T-helper 2 cell treated with Interferon-gamma antibody and Interleukin-4, amounts not matched to agents 5 μg/mL and 100 μg/mL, for 36 hours (primary cell): ENCODE measurements at regions not wholly inside any gene's neighbourhood (a gene's known extent, or its start where the extent isn't known, plus 50 kb on each side); places are given as distances from the start of the nearest gene placed in this dataset.

Source experiments
- DNase-seq: peaks from one replicate; pipeline ENCODE4 v3.0.0; 2021; ENCODE audit warnings: low spot score
- H3K27ac Mint-ChIP-seq: one replicate; pipeline ENCODE4 v1.8.0; 2021; ENCODE audit warnings: mild to moderate bottlenecking, mixed read lengths
- H3K27me3 Mint-ChIP-seq: one replicate; pipeline ENCODE4 v1.8.0; 2021; ENCODE audit warnings: low read depth, mixed read lengths
- H3K36me3 Mint-ChIP-seq: one replicate; pipeline ENCODE4 v1.8.0; 2021; ENCODE audit warnings: low read depth, mixed read lengths
- H3K4me1 Mint-ChIP-seq: one replicate; pipeline ENCODE4 v1.8.0; 2021; ENCODE audit warnings: low read depth, mixed read lengths
- H3K4me3 Mint-ChIP-seq: one replicate; pipeline ENCODE4 v1.8.0; 2022; ENCODE audit warnings: mild to moderate bottlenecking, moderate library complexity, mixed read lengths
- H3K9me3 Mint-ChIP-seq: one replicate; pipeline ENCODE4 v1.8.0; 2021; ENCODE audit warnings: mixed read lengths

DNA sequence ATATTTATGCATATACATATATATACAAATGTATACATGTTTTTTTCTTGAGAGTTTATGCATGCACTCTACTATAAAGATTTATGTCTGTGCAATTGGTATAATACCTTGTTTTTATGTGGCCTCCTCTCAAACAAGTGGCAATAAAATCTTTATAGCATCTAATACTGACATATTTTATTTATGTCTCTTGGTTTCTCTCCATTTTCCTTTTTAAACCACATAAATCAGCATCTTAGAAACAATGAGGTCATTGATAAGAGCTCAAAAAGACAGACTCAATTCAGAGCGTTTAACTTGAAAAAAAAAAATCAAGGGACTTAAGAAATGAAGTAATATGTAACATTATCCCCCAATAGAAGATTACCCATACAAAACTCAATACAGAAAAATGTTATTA lies 1442.2 kb upstream of the ALCAM start:
- Mint-ChIP-seq H3K4me3 (no peak overlapping the region), H3K27me3 (no peaks in the 10 kb centered on the region), H3K9me3 (peaks cover 10% of the 10 kb centered on the region), H3K4me1 (no peaks in the 10 kb centered on the region), H3K27ac (no peak overlapping the region), H3K36me3 (no peaks in the 10 kb centered on the region)
- no peak for DNase-seq

DNA sequence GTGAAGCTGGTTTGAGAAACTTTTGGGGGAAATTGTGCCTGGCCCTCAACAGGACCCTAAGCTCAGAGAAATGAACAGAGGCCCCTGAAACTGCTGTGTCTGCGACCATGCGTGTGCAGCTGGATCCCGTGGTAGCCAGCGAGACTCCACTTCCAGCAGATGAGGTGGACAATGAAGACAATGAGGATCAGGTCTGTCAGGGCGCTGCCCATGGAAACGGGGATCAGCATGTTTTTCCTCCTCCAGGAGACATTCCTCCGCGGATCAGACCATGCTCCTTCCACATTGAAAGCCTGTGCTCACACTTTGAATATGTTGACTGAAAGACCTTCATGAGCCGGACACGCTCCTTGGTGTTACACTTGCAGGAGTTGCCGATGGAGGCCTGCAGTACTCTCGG lies 1439.8 kb upstream of the ALCAM start:
- H3K36me3 Mint-ChIP-seq, result no peaks in the 10 kb centered on the region
- H3K4me3 Mint-ChIP-seq, result no peak overlapping the region
- H3K9me3 Mint-ChIP-seq, result peaks cover 13% of the 10 kb centered on the region
- H3K27me3 Mint-ChIP-seq, result no peaks in the 10 kb centered on the region
- no peak for DNase-seq
- H3K27ac Mint-ChIP-seq, result no peak overlapping the region
- H3K4me1 Mint-ChIP-seq, result no peaks in the 10 kb centered on the region

DNA sequence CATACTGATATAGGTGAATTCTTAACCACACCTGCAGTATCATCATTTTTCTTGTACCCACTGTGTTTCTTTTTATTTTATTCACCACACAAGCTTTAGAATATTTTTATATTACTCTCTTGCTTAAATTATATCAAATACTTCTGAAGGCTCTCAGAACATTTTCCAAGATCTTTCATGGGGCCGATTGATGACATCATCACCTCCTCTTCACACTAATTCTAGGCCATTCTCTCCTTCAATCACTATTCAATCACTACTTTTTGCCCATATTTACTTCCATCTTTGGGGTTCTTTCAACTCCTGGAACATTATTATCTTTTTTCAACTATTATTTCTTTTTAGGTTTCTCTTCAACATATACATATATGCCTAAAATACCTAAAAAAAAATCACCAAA lies 1438.8 kb upstream of the ALCAM start:
- Mint-ChIP-seq H3K4me1 (no peaks in the 10 kb centered on the region), H3K36me3 (no peaks in the 10 kb centered on the region), H3K4me3 (no peak overlapping the region), H3K9me3 (peaks cover 20% of the 10 kb centered on the region), H3K27ac (no peak overlapping the region), H3K27me3 (no peaks in the 10 kb centered on the region)
- DNase-seq, result no peak

DNA sequence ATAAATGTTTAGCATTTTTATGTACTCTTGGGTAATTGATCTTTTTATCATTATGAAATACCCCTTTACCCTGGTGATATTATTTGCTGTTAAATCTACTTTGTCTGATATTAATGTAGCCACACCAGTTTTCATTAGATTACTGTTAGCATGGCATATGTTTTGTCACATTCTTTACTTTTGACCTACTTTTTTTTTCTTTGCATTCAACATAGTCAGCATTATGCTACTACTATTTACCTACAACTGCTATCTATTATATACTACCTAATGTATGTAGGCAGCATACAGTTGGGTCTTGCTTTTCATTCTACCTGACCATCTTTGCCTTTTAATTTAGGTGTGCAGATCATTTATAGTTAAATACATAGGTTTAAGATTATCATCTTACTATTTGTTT lies 1429.6 kb upstream of the ALCAM start:
- Mint-ChIP-seq H3K9me3 (peaks cover 7% of the 10 kb centered on the region), H3K36me3 (no peaks in the 10 kb centered on the region), H3K27ac (no peak overlapping the region), H3K4me1 (no peaks in the 10 kb centered on the region), H3K27me3 (no peaks in the 10 kb centered on the region), H3K4me3 (no peak overlapping the region)
- DNase-seq, result no peak

DNA sequence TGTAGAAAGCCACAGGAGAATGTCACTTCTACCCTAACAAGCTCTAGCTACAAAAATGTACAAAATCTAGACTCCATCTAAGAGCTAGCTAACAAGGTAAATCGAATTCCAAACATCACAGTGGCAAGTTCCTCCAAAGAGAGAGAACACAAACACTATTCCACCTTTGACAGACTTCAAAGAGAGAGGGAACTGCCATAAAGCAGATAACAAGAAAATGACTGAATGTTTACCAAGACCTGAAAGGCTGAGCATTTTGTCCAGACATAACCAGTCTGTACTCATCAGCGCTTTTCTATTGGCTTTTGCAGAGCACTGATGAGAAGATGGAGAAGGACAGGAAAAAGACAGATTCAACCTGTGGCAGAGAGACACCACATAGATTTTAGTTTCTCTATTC lies 1419.6 kb upstream of the ALCAM start:
- Mint-ChIP-seq H3K9me3 (no peaks in the 10 kb centered on the region), H3K27ac (no peak overlapping the region), H3K4me3 (no peak overlapping the region), H3K27me3 (no peaks in the 10 kb centered on the region), H3K36me3 (no peaks in the 10 kb centered on the region), H3K4me1 (no peaks in the 10 kb centered on the region)
- no peak for DNase-seq

DNA sequence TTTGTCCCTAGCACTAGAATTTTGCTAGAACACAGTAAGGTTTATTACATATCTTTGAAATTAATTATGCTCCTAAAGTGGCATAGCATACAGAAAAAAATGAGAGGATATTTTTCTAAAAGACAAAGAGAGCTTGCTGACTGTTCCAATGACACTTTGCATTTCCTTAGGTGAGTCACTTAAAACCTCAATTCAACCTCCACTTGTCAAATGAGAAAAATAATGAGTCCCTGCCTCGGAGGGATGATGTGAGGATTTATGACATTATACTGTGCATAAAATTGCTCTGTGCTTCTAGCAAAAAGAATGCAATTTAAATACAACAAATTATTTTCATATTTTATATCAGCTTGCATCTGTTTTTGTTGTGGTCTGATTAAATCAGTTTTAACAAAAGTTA lies 1417.0 kb upstream of the ALCAM start:
- H3K27ac Mint-ChIP-seq, result no peak overlapping the region
- H3K4me1 Mint-ChIP-seq, result no peaks in the 10 kb centered on the region
- no peaks in the 10 kb centered on the region for H3K9me3 Mint-ChIP-seq
- H3K4me3 Mint-ChIP-seq, result no peak overlapping the region
- DNase-seq, result no peak
- H3K36me3 Mint-ChIP-seq, result no peaks in the 10 kb centered on the region
- H3K27me3 Mint-ChIP-seq, result no peaks in the 10 kb centered on the region

DNA sequence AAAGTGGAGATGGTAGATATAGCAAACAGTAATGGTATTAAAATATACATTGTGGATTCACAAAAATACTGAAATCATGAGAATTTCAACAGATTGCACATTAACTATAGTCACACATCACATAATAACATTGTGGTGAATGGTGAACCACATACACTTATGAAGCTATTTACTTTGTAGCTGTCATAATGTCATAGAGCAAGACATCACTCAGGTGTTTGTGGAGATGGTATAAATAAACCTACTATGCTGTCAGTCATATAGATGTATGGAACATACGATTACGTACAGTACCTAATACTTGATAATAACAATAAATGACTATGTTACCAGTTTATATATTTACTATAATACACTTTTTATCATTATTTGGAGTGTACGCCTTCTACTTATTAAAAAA lies 1416.0 kb upstream of the ALCAM start:
- Mint-ChIP-seq H3K36me3 (no peaks in the 10 kb centered on the region), H3K9me3 (no peaks in the 10 kb centered on the region), H3K4me3 (no peak overlapping the region), H3K27ac (no peak overlapping the region), H3K27me3 (no peaks in the 10 kb centered on the region), H3K4me1 (no peaks in the 10 kb centered on the region)
- no peak for DNase-seq

DNA sequence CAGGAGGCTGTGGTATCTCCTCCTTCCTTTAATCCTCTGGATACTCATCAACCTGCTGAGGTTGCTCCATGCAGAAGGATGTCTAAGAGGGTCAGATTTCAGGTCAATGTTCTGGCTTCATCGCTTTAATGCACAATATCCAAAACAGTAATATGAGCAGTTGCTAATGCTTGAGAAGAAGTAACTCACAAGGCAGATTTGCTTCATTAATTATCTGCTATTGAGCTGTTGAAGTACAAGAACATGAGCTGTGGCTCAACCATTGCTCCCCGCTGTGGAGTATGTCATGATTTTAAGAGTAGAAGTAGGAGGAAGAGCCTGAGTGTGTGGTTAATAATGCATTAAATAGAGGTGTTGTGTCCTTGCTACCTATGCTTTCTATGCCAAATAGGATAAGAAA lies 1412.9 kb upstream of the ALCAM start:
- peaks cover 8% of the 10 kb centered on the region for H3K9me3 Mint-ChIP-seq

DNA sequence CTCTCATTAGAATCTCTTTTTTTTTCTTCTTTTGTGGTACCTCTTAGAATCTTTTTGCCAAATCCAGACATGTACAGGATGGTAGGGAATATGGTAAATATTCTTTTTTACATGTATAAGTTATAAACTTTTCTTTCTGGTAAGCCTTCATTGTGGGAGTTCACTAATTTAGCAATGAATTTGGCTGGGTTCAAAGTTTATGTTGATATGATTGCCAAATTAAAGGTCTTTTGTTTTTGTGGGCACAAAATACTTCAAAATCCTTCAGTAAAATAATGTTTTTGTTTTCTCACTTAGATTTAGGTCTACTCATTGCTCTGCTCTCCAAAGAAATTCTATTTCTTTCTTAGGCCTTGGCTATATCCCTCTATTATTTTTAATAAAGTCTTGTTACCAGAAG lies 1405.9 kb upstream of the ALCAM start:
- DNase-seq, result no peak
- H3K9me3 Mint-ChIP-seq, result peaks cover 12% of the 10 kb centered on the region
- H3K36me3 Mint-ChIP-seq, result no peaks in the 10 kb centered on the region
- no peak overlapping the region for H3K27ac Mint-ChIP-seq
- no peaks in the 10 kb centered on the region for H3K27me3 Mint-ChIP-seq
- no peak overlapping the region for H3K4me3 Mint-ChIP-seq
- H3K4me1 Mint-ChIP-seq, result no peaks in the 10 kb centered on the region

More for the DNA sequence above, 1412.9 kb upstream of the ALCAM start:
- no peak for DNase-seq
- Mint-ChIP-seq H3K27me3 (no peaks in the 10 kb centered on the region), H3K4me3 (no peak overlapping the region), H3K36me3 (no peaks in the 10 kb centered on the region), H3K4me1 (no peaks in the 10 kb centered on the region), H3K27ac (no peak overlapping the region)

DNA sequence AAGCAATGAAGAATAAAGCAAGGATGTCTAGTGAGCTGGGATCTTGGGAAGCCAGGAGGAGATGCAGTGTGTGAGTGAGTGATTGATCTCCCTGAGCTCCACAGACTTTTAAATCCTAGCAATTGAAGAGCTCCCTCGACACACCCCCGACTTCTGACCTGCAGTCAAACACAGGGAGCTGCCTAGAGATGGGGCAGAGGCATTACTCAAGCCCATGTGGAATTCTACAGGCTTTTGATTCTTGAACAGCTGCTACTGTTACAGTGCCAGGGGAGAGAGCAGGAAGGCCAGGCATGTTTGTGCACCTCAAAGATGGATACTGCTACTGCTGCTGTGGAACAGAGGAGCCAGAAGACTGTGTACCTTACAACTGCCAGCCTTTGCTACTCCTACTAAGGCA lies 1403.1 kb upstream of the ALCAM start:
- no peak for DNase-seq
- Mint-ChIP-seq H3K36me3 (no peaks in the 10 kb centered on the region), H3K4me1 (no peaks in the 10 kb centered on the region), H3K9me3 (peaks cover 4% of the 10 kb centered on the region), H3K27ac (no peak overlapping the region), H3K27me3 (no peaks in the 10 kb centered on the region), H3K4me3 (no peak overlapping the region)

DNA sequence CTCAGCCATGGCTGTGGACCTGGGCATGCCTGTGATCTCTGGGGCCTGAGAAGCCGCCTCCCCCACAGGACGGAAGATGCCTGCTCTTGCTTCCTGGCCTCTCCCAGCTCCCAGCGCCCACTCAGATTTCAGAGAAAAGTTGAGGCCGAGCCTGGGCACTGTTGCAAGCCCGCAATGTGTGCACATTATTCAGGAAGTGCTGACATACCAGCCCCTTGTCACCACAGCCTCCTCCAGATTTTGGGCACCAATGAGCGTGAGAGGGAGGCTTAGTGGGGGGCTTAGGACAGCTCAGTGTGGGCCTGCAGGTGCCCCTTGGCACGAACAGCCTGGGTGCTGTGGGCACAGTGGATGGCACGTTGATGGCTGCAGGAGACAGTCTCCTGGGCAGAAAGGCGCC lies 1400.9 kb upstream of the ALCAM start:
- DNase-seq, result no peak
- no peak overlapping the region for H3K4me3 Mint-ChIP-seq
- no peaks in the 10 kb centered on the region for H3K4me1 Mint-ChIP-seq
- no peaks in the 10 kb centered on the region for H3K36me3 Mint-ChIP-seq
- H3K27me3 Mint-ChIP-seq, result no peaks in the 10 kb centered on the region
- H3K27ac Mint-ChIP-seq, result no peak overlapping the region
- peaks cover 4% of the 10 kb centered on the region for H3K9me3 Mint-ChIP-seq

DNA sequence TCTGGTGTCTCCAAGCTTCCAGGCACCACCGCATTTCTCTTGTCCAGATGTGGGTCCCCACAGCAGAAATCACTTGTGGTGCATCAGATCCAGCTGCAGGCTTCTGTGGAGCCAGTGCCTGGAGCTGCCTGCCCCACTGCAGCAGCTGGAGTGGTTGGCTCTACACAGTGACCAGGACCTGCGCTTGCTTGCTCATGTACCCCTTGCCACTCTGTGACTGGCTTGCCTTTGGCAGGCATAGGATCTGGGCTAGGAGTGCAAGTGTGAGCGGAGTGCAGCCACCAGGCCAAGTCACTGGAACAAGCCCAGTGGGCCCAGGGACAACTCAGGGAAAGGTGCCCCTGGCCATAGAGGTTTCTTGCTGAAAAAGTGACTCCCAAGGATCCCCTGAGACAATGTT lies 1400.0 kb upstream of the ALCAM start:
- H3K27ac Mint-ChIP-seq, result no peak overlapping the region
- no peaks in the 10 kb centered on the region for H3K4me1 Mint-ChIP-seq
- no peaks in the 10 kb centered on the region for H3K36me3 Mint-ChIP-seq
- H3K9me3 Mint-ChIP-seq, result peaks cover 4% of the 10 kb centered on the region
- H3K27me3 Mint-ChIP-seq, result no peaks in the 10 kb centered on the region
- no peak for DNase-seq
- no peak overlapping the region for H3K4me3 Mint-ChIP-seq

DNA sequence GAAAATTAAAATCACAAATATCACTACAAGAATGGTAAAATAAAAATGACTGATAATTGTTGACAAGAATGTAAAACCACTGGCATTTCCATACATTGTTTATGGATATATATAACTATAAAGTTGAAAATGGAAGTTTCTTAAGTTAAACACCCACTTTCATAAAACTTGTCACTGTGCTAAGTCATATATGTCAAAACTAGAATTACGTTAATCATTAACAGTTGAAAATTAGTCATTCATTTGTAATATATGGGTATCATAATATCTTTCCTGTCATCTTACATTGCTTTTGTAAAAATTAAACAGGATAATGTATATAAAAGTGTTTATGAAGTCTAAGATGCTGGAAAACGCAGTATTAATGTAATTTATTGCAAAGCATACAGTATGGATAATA lies 1398.6 kb upstream of the ALCAM start:
- no peaks in the 10 kb centered on the region for H3K27me3 Mint-ChIP-seq
- DNase-seq, result no peak
- H3K4me3 Mint-ChIP-seq, result no peak overlapping the region
- H3K9me3 Mint-ChIP-seq, result peaks cover 4% of the 10 kb centered on the region
- no peaks in the 10 kb centered on the region for H3K4me1 Mint-ChIP-seq
- no peaks in the 10 kb centered on the region for H3K36me3 Mint-ChIP-seq
- H3K27ac Mint-ChIP-seq, result no peak overlapping the region

DNA sequence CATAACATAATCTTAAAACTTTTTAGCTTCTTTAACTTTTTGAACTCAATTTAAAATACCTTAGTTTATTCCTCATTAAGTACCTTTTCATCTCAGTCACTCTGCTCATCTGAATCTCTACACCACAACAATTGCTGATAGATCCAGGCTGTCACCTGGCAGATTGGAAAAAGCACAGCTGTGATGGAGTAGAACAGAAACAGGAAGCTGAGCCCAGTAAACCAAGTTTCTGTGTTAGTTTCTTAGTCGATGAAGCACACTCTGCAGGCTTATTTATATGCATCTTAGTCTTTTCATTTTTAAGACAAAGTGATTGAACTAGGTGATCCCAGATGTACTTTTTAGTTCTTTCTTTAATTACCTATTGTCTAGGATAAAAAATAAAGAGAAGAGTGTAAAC lies 1398.0 kb upstream of the ALCAM start:
- DNase-seq, result no peak
- Mint-ChIP-seq H3K27me3 (no peaks in the 10 kb centered on the region), H3K4me1 (no peaks in the 10 kb centered on the region), H3K36me3 (no peaks in the 10 kb centered on the region), H3K4me3 (no peak overlapping the region), H3K27ac (no peak overlapping the region), H3K9me3 (peaks cover 4% of the 10 kb centered on the region)

DNA sequence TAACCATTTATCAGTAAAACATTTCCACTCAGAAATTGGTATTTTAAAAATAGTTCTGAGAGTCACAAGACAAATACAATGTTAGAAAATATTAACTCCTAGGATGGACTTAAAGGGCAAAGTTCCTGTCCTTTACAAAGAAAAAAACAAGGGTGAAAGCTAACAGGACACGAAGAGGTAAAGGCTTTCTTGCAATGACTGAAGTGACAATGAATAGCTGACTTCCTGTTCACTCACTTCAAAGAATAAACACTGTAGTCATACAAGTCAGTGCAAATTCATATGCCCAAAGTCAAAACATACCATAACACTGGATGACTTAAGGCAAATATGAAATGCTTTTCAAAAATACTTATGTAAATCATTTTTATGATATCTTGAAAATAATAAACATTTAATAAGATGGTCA lies 1389.8 kb upstream of the ALCAM start:
- H3K9me3 Mint-ChIP-seq, result peaks cover 4% of the 10 kb centered on the region
- no peak overlapping the region for H3K27ac Mint-ChIP-seq
- H3K4me1 Mint-ChIP-seq, result no peaks in the 10 kb centered on the region
- H3K36me3 Mint-ChIP-seq, result no peaks in the 10 kb centered on the region
- no peaks in the 10 kb centered on the region for H3K27me3 Mint-ChIP-seq
- DNase-seq, result no peak
- H3K4me3 Mint-ChIP-seq, result no peak overlapping the region

DNA sequence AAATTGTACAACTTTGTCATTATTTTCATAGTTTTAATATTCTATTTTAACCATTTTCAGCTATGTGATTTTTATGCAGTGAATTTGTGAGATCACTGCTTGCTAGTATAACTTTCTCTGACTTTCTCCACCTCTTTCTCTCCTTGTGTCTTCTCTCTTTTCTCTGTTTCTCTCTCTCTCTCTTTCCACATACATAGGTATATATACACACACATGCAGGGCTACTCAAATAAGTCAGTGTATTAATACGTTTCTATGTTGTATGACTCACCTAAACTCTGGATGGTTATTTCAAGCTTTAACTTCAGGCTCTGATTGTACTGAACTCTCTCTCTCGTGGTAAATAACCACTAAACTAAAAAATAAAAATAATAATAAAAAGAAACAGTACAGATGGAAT lies 1389.3 kb upstream of the ALCAM start:
- peaks cover 4% of the 10 kb centered on the region for H3K9me3 Mint-ChIP-seq

More for the DNA sequence above, 1389.3 kb upstream of the ALCAM start:
- DNase-seq, result no peak
- Mint-ChIP-seq H3K4me3 (no peak overlapping the region), H3K27ac (no peak overlapping the region), H3K4me1 (no peaks in the 10 kb centered on the region), H3K27me3 (no peaks in the 10 kb centered on the region), H3K36me3 (no peaks in the 10 kb centered on the region)
